K562 (cell line): ENCODE measurements at regions not wholly inside any gene's neighbourhood (a gene's known extent, or its start where the extent isn't known, plus 50 kb on each side); places are given as distances from the start of the nearest gene placed in this dataset.

ENCODE experiments used
- ARID3A ChIP-seq: IDR thresholded peaks from 2 replicates; pipeline ENCODE4 v1.6.1; 2012; ENCODE audit warnings: low read depth, low read length, improper control_type of control experiment, borderline replicate concordance
- KLF13 ChIP-seq: fragments of 450-650 bp; IDR thresholded peaks from 2 replicates; pipeline ENCODE4 v1.6.1; 2016; ENCODE audit warnings: missing genetic modification characterization, low read depth, mild to moderate bottlenecking, missing compliant biosample characterization, moderate library complexity, borderline replicate concordance
- NRF1 ChIP-seq, 2 experiments: fragments of 450-650 bp; IDR thresholded peaks in 1 of 2; conservative IDR thresholded peaks in 1 of 2; 2 replicates each; pipeline ENCODE4 v1.6.1; 2014; ENCODE audit warnings: mild to moderate bottlenecking in 2 of 2
- RAD21 ChIP-seq, 2 experiments: fragments of 250-450 bp in 1 of 2; fragments of 450-650 bp in 1 of 2; sonication (Bioruptor Pico) in 1 of 2; formaldehyde crosslinking in 1 of 2; IDR thresholded peaks in 1 of 2; conservative IDR thresholded peaks in 1 of 2; 2 replicates each; pipeline versions ENCODE4 v1.4.0 to v1.8.0; 2020 to 2022; ENCODE audit warnings: mild to moderate bottlenecking in 2 of 2, moderate library complexity in 1 of 2
- SOX6 ChIP-seq: fragments of 450-650 bp; IDR thresholded peaks from 2 replicates; pipeline ENCODE4 v1.6.1; 2014; ENCODE audit warnings: mild to moderate bottlenecking
- TCF7L2 ChIP-seq: fragments of 150-350 bp; IDR thresholded peaks from 2 replicates; pipeline ENCODE4 v1.6.1; 2016; ENCODE audit warnings: low read depth, mild to moderate bottlenecking, low read length, moderate library complexity
- ZFX ChIP-seq: sonication (generic); formaldehyde crosslinking; IDR thresholded peaks from 2 replicates; pipeline ENCODE4 v1.8.0; 2022; ENCODE audit warnings: mild to moderate bottlenecking, missing genetic modification reagents, moderate library complexity
- ZNF134 ChIP-seq: fragments of 250-450 bp; sonication (Bioruptor Pico); conservative IDR thresholded peaks from 2 replicates; pipeline ENCODE4 v1.4.0; 2020
- ZNF311 ChIP-seq: fragments of 250-450 bp; sonication (Bioruptor Pico); IDR thresholded peaks from 2 replicates; pipeline ENCODE4 v1.4.0; 2020; ENCODE audit warnings: mild to moderate bottlenecking, moderate library complexity
- TF ChIP-seq, protein P1 (sequence below), 3 experiments: IDR thresholded peaks in 2 of 3; conservative IDR thresholded peaks in 1 of 3; 2 replicates each; pipeline ENCODE4 v1.5.1; 2011 to 2012; ENCODE audit warnings: low read length in 3 of 3, mild to moderate bottlenecking in 3 of 3, control low read depth in 2 of 3, improper control_type of control experiment in 1 of 3, inconsistent platforms in 1 of 3, low read depth in 1 of 3, mixed read lengths in 1 of 3, moderate library complexity in 1 of 3; ENCODE audit not compliant: insufficient read depth in 2 of 3
- TF ChIP-seq, protein P2 (sequence below): fragments of 450-650 bp; IDR thresholded peaks from 2 replicates; pipeline ENCODE4 v1.7.1; 2018; ENCODE audit warnings: mild to moderate bottlenecking, low read depth; ENCODE audit not compliant: partially characterized antibody

GRCh38 chr4:123980736-123981300 is 584.2 kb downstream of the SPRY1 start:
- TF ChIP-seq, protein P1, sequence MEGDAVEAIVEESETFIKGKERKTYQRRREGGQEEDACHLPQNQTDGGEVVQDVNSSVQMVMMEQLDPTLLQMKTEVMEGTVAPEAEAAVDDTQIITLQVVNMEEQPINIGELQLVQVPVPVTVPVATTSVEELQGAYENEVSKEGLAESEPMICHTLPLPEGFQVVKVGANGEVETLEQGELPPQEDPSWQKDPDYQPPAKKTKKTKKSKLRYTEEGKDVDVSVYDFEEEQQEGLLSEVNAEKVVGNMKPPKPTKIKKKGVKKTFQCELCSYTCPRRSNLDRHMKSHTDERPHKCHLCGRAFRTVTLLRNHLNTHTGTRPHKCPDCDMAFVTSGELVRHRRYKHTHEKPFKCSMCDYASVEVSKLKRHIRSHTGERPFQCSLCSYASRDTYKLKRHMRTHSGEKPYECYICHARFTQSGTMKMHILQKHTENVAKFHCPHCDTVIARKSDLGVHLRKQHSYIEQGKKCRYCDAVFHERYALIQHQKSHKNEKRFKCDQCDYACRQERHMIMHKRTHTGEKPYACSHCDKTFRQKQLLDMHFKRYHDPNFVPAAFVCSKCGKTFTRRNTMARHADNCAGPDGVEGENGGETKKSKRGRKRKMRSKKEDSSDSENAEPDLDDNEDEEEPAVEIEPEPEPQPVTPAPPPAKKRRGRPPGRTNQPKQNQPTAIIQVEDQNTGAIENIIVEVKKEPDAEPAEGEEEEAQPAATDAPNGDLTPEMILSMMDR (IDR thresholded peaks at IDR 0.05 in 2 of 3, conservative IDR thresholded peaks at IDR 0.05 in 1 of 3; ENCODE audit: insufficient read depth in 2 of 3, low read depth in 1 of 3, low read length in 3 of 3): no peak
- TF ChIP-seq ARID3A: no peak
- no peak for TF ChIP-seq SOX6
- no peak for TF ChIP-seq ZNF134 (CRISPR knock-in tag)
- no peak for TF ChIP-seq ZNF311 (CRISPR knock-in tag)
- TF ChIP-seq KLF13 (tag): no peak
- no peak for TF ChIP-seq TCF7L2
- TF ChIP-seq RAD21 (CRISPR knock-in tag; conservative IDR thresholded peaks at IDR 0.05 in 1 of 2, IDR thresholded peaks at IDR 0.05 in 1 of 2): no peak
- TF ChIP-seq, protein P2, sequence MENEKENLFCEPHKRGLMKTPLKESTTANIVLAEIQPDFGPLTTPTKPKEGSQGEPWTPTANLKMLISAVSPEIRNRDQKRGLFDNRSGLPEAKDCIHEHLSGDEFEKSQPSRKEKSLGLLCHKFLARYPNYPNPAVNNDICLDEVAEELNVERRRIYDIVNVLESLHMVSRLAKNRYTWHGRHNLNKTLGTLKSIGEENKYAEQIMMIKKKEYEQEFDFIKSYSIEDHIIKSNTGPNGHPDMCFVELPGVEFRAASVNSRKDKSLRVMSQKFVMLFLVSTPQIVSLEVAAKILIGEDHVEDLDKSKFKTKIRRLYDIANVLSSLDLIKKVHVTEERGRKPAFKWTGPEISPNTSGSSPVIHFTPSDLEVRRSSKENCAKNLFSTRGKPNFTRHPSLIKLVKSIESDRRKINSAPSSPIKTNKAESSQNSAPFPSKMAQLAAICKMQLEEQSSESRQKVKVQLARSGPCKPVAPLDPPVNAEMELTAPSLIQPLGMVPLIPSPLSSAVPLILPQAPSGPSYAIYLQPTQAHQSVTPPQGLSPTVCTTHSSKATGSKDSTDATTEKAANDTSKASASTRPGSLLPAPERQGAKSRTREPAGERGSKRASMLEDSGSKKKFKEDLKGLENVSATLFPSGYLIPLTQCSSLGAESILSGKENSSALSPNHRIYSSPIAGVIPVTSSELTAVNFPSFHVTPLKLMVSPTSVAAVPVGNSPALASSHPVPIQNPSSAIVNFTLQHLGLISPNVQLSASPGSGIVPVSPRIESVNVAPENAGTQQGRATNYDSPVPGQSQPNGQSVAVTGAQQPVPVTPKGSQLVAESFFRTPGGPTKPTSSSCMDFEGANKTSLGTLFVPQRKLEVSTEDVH: no peak
- no peak for TF ChIP-seq NRF1 (conservative IDR thresholded peaks at IDR 0.05 in 1 of 2, IDR thresholded peaks at IDR 0.05 in 1 of 2)
- no peak for TF ChIP-seq ZFX (CRISPR knock-in tag)
